ENCODE measurements at regions not wholly inside any gene's neighbourhood (a gene's known extent, or its start where the extent isn't known, plus 50 kb on each side); places are given as distances from the start of the nearest gene placed in this dataset.
"Not testable (repeated sequence)": the region's sequence is repeated elsewhere in the genome, so short reads cannot be mapped to it uniquely, and the experiment has no call there.

DNA sequence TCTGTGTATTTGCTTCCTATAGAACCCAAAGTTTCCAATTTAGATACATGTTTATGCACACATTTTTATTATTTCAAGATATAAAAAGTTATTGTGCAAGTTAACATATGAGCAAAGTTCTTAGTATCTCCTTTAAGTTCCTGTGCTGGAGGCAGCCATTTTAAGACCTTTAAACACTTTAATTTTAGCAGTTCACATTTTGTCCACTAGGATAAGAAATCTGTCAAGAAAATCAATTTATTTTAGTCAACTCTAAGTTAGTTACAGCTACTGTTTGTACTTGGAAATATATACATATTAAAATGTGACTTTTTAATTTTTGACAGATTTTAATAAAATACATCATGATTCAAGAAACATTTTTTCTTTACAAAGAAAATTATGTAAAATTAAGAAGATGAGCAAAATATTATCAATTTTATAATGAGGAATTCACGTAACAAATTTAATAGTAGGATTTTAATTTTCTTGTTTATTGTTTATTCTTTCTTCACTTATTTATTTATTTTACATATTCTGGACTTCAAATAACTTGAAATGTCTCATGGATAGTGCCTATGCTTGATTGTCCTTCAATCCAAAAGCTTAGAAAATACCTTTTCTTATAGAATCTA, 402.6 kb upstream of the GBE1 start:
- Histone ChIP-seq H3K36me3 (no peaks in the 10 kb centered on the region), H3K27ac (no peak overlapping the region), H3K4me3 (no peak overlapping the region), H3K27me3 (no peaks in the 10 kb centered on the region), H3K4me1 (no peaks in the 10 kb centered on the region), H4K20me1 (no peaks in the 10 kb centered on the region), H3K9me3 (replicated peaks in 1 of 11) (0 out of 22 replicates have a peak, but pooled peaks cover 0 to under 1% (median 0%) of the 10 kb centered on the region in 11 experiments), H3K9ac (no peak overlapping the region), H3K4me2 (no peak overlapping the region)
- no peak for TF ChIP-seq Cebpa-rat (IDR thresholded peaks at IDR 0.05)

DNA sequence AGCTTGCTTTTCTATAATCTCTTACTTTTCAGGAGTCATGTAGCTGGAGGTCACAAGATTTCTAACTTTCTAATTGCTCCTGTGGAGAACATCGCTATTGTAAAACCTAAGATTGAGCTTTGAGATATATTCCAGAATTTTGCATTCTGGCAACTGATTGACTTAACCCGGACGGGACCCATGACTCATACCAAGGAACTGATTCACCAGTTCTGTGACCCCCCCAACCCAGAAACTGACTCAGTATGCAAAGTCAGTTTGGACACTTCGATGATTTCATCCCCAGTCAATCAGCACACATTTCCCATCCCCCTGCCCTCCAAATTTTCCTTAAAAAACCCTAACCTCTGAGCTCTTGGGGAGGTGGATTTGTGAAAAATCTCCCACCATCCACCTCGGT, 396.5 kb upstream of the GBE1 start:
- Histone ChIP-seq H3K4me2 (no peak overlapping the region), H3K27me3 (no peaks in the 10 kb centered on the region), H3K4me3 (no peak overlapping the region), H3K9me3 (replicated peaks in 1 of 11) (peaks cover 0 to 9% (median 4%) of the 10 kb centered on the region in 11 experiments; a peak in 4 of 22 replicates), H3K36me3 (no peaks in the 10 kb centered on the region), H4K20me1 (no peaks in the 10 kb centered on the region), H3K27ac (no peak overlapping the region), H3K9ac (no peak overlapping the region), H3K4me1 (no peaks in the 10 kb centered on the region)
- TF ChIP-seq Cebpa-rat (IDR thresholded peaks at IDR 0.05), result no peak

DNA sequence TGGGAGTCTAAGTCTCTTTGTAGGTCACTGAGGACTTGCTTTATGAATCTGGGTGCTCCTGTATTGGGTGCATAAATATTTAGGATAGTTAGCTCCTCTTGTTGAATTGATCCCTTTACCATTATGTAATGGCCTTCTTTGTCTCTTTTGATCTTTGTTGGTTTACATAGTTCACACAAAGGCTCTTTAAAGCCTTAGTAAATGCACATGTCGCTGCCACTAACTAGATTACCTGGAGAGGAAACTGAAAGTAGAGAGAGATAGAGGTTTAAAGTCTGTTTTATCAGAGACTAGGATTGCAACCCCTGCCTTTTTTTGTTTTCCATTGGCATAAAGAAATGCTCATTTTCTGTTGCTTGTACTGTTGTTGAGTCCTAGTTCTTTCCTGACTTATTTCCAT, 392.4 kb upstream of the GBE1 start:
- not testable (repeated sequence) for H3K36me3 ChIP-seq; H3K4me2 ChIP-seq; H4K20me1 ChIP-seq; H3K27me3 ChIP-seq; H3K4me1 ChIP-seq; H3K9ac ChIP-seq; H3K27ac ChIP-seq; H3K4me3 ChIP-seq; H3K9me3 ChIP-seq (replicated peaks in 1 of 11)

DNA sequence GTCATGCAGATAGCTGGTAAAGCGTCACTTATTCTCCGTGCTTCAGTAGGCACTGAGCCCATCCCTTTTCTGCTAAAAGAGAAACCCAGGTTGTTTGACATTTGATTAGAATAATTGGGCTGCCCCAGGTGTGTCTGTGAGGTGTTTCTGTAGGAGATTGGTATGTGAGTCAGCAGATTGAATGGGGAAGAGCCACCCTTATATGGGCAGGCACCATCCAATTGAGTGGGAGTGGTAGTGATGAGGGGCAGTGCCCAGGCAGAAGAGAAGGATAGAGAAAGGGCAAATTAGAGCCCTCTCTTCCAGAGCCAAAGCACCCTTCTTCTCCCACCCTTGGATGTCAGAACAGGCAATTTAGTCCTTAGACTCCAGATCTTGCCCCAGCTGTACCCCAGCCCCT, 384.3 kb upstream of the GBE1 start:
- no peaks in the 10 kb centered on the region for H3K9me3 ChIP-seq (replicated peaks in 1 of 11)
- no peaks in the 10 kb centered on the region for H4K20me1 ChIP-seq
- no peaks in the 10 kb centered on the region for H3K4me1 ChIP-seq
- H3K4me2 ChIP-seq, result no peak overlapping the region
- H3K36me3 ChIP-seq, result no peaks in the 10 kb centered on the region
- no peak overlapping the region for H3K27ac ChIP-seq
- no peak overlapping the region for H3K4me3 ChIP-seq
- no peak for TF ChIP-seq Cebpa-rat (IDR thresholded peaks at IDR 0.05)
- no peak overlapping the region for H3K9ac ChIP-seq
- no peaks in the 10 kb centered on the region for H3K27me3 ChIP-seq

DNA sequence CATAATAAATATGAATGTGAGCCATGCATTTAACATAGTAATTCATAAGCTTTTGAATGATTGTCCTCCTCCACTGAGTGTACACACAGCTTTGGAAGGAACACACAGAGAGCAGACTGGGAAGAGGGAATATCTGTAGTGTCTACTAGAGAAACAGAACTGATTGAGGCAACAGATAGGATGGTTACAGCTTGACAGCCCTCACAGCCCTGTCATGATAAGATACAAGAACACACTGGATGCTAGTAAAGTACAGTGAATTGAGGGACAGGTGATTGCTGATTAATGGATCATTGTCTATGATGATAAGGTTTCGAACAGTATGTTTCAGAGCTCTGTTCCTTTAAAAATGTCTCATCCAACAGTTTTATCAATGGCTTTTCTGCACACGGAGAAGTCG, 383.4 kb upstream of the GBE1 start:
- Histone ChIP-seq H3K4me3 (no peak overlapping the region), H3K4me1 (no peaks in the 10 kb centered on the region), H3K9ac (no peak overlapping the region), H3K27me3 (no peaks in the 10 kb centered on the region), H3K27ac (no peak overlapping the region), H3K9me3 (replicated peaks in 1 of 11) (no peaks in the 10 kb centered on the region), H3K4me2 (no peak overlapping the region), H3K36me3 (no peaks in the 10 kb centered on the region), H4K20me1 (no peaks in the 10 kb centered on the region)
- no peak for TF ChIP-seq Cebpa-rat (IDR thresholded peaks at IDR 0.05)

DNA sequence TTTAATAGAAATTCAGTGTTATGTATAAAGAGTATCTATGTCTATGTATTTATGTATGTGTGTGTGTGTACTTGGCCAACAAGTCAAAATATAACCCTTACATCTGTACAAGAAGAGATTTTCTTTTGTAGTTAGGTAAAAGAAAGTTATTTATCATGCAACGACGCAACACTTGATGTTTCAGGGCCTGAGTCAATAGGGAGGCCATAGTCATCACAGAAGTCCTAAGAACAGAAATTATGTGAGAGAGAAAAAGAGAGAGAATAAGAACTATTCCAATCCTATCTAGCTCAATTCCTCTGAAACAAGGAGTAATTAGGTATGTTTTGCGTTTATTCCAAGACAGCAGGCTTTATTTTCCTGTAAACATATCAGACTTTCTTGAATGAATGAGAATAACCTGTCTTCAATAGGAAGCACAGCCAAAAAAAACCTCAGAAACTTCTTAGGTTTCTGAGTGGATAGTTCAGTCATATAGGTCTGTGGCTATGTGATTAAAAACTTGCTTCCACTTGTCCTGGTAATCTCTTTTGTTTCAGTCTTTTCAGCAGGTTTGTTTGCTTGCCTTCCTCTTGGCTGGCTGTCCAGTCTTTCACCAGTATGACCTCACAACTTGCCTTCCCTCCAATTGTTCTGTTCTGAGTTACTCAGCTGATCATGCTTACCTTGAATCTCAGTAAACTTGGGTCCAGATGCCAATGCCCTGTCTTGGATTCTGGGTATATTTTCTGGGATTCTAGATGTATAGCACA, 382.4 kb upstream of the GBE1 start:
- Histone ChIP-seq H3K27me3 (no peaks in the 10 kb centered on the region), H3K36me3 (no peaks in the 10 kb centered on the region), H3K9me3 (replicated peaks in 1 of 11) (peaks cover 0 to 9% (median 6%) of the 10 kb centered on the region in 11 experiments; a peak in 11 of 22 replicates), H3K27ac (no peak overlapping the region), H3K4me2 (no peak overlapping the region), H3K4me3 (no peak overlapping the region), H4K20me1 (no peaks in the 10 kb centered on the region), H3K9ac (no peak overlapping the region), H3K4me1 (no peaks in the 10 kb centered on the region)
- TF ChIP-seq Cebpa-rat (IDR thresholded peaks at IDR 0.05), result no peak

DNA sequence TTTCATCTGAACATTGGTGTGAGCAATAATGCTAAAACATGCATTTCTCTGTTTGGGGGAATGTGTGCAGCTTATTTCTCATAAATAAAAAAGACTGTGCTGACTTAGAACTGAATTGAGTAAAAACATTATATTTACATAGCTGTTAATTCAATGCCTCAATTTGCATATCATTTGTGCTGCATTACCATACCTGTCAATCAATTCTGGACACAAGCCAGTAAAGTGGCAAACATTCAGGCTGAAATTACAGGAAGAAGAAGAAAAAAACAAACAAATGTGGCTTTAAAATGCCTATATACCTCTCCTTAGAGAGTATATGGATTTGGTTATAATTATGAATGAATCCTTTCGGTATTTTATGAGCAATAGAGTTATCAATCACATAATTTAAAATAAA, 380.1 kb upstream of the GBE1 start:
- H3K27ac ChIP-seq, result no peak overlapping the region
- no peaks in the 10 kb centered on the region for H4K20me1 ChIP-seq
- no peak overlapping the region for H3K9ac ChIP-seq
- no peak overlapping the region for H3K4me2 ChIP-seq
- TF ChIP-seq Cebpa-rat (IDR thresholded peaks at IDR 0.05), result no peak
- H3K9me3 ChIP-seq (replicated peaks in 1 of 11), result peaks cover 0 to 9% (median 6%) of the 10 kb centered on the region in 11 experiments; a peak in 11 of 22 replicates
- H3K27me3 ChIP-seq, result no peaks in the 10 kb centered on the region
- no peaks in the 10 kb centered on the region for H3K4me1 ChIP-seq
- H3K36me3 ChIP-seq, result no peaks in the 10 kb centered on the region
- H3K4me3 ChIP-seq, result no peak overlapping the region

DNA sequence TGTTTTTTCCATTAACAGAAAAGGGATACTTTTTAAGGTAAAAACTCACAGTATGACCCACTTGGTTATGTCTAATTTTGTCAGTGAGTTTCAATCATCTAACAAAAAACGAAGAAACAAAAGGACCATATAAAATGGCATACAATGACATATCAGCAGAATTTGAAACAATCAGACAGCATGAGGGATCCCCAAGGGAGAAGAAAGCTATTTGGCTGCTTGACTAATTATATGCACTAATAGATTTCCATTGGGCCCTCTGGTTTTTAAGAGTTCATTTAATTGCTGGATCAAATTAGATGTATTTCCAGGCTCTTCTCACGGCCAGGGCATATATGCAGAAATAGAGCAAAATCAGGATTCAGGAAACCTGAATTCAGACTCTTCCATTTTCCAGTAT, 376.4 kb upstream of the GBE1 start:
- Histone ChIP-seq H3K4me3 (no peak overlapping the region), H3K4me2 (no peak overlapping the region), H3K36me3 (no peaks in the 10 kb centered on the region), H3K27me3 (no peaks in the 10 kb centered on the region), H3K27ac (no peak overlapping the region), H4K20me1 (no peaks in the 10 kb centered on the region), H3K9me3 (replicated peaks in 1 of 11) (peaks cover 0 to 9% (median 6%) of the 10 kb centered on the region in 11 experiments; a peak in 11 of 22 replicates), H3K9ac (no peak overlapping the region), H3K4me1 (peaks cover 0 to 3% (median 0%) of the 10 kb centered on the region in 10 experiments; a peak in 3 of 20 replicates)
- no peak for TF ChIP-seq Cebpa-rat (IDR thresholded peaks at IDR 0.05)

DNA sequence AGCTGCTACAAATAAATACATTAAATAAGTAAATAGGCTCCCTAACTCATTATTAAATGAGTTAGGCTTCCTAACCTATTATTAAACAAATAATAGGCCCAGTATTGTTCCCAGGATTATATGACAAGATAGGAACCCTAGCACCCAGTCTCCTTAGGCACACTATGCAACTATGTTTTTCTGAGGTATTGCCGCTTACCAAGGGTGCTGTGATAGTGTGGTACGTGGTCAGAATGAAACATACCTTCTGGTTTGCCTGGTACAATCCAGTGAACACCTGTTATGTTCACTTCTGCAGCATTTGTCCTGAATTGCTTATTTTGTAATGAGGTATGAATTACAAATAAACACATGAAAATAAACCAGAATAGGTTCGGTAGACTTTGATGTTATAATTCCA, 375.6 kb upstream of the GBE1 start:
- Histone ChIP-seq H3K36me3 (no peaks in the 10 kb centered on the region), H3K27me3 (no peaks in the 10 kb centered on the region), H3K4me2 (no peak overlapping the region), H4K20me1 (no peaks in the 10 kb centered on the region), H3K27ac (no peak overlapping the region), H3K4me1 (peaks cover 0 to 11% (median 0%) of the 10 kb centered on the region in 10 experiments; a peak in 4 of 20 replicates), H3K9me3 (replicated peaks in 1 of 11) (peaks cover 0 to 9% (median 6%) of the 10 kb centered on the region in 11 experiments; a peak in 11 of 22 replicates), H3K9ac (no peak overlapping the region), H3K4me3 (no peak overlapping the region)
- TF ChIP-seq Cebpa-rat (IDR thresholded peaks at IDR 0.05), result no peak

Measured in BLaER1 treated with 17β-estradiol and CSF1 and Interleukin-3, amounts not matched to agents 10 nM and 100 nM (cell line).